Activated naive CD4-positive, alpha-beta T cell treated with anti-CD3 and anti-CD28 coated beads, Interleukin-2, amount 10 ng/mL, durations not matched to agents 7 days and 5 days (primary cell): ENCODE measurements at regions not wholly inside any gene's neighbourhood (a gene's known extent, or its start where the extent isn't known, plus 50 kb on each side); places are given as distances from the start of the nearest gene placed in this dataset.
"Not testable (repeated sequence)": the region's sequence is repeated elsewhere in the genome, so short reads cannot be mapped to it uniquely, and the experiment has no call there.

ENCODE experiments used
- CTCF ChIA-PET: fragments of 350-600 bp; sonication (Branson Sonifier 250); formaldehyde crosslinking; loops from one replicate; lab custom pipeline; 2021; ENCODE audit warnings: antibody characterized with exemption; lab: Charles Lee
- DNase-seq: peaks from one replicate; pipeline ENCODE4 v3.0.0-alpha.2; 2020
- H3K27ac Mint-ChIP-seq: one replicate; pipeline ENCODE4 v1.8.0; 2021; ENCODE audit warnings: mild to moderate bottlenecking, moderate library complexity, mixed read lengths
- H3K27me3 Mint-ChIP-seq: one replicate; pipeline ENCODE4 v1.8.0; 2021; ENCODE audit warnings: mild to moderate bottlenecking, mixed read lengths
- H3K36me3 Mint-ChIP-seq: one replicate; pipeline ENCODE4 v1.8.0; 2021; ENCODE audit warnings: mixed read lengths
- H3K4me1 Mint-ChIP-seq: one replicate; pipeline ENCODE4 v1.8.0; 2021; ENCODE audit warnings: mixed read lengths
- H3K4me3 Mint-ChIP-seq: one replicate; pipeline ENCODE4 v1.8.0; 2021; ENCODE audit warnings: mild to moderate bottlenecking, moderate library complexity, mixed read lengths
- H3K9me3 Mint-ChIP-seq: one replicate; pipeline ENCODE4 v1.8.0; 2021; ENCODE audit warnings: mixed read lengths

DNA sequence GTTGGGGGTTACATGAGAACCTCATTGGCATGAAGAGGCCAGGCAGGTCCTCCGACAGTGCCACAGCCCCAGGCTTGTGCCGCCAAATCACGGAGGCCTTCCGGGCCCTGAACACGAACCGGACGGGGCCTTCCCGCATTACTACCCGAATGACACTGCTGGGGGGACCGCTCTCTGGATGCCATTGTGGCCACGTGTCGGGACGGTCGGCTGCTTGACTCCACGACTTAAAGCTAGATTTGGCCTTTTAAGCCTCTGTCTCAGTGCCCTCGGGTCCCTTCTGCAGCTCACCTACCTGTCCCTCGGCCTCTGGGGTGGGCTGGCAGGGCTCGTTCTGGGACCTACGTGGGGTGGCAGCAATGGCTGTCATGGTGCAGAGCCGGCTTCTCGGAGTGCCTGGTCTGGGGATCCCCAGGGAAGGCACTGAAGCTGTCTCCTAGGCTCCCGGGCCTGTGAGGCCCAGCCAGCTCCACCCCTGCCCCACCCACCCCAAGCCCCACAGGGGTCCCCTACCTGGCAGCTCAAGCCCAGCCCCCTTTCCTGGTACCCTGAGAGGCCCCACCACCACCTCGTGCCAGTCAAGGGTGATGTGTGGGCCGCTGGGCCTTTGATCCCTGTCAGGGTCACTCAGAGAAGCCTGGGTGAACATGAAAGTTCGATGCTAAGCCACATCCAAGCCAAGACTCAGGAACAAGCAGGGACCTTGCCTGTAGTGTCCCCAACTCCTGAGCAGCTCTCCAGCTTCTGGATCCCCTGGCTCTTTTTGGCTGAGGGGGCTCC is 245.8 kb upstream of the SGCG start:
- H3K36me3 Mint-ChIP-seq, result no peaks in the 10 kb centered on the region
- H3K4me1 Mint-ChIP-seq, result no peaks in the 10 kb centered on the region
- CTCF ChIA-PET, result no interaction called here
- H3K9me3 Mint-ChIP-seq, result no peaks in the 10 kb centered on the region
- no peak overlapping the region for H3K27ac Mint-ChIP-seq
- H3K4me3 Mint-ChIP-seq, result no peak overlapping the region
- no peak for DNase-seq
- H3K27me3 Mint-ChIP-seq, result no peaks in the 10 kb centered on the region

DNA sequence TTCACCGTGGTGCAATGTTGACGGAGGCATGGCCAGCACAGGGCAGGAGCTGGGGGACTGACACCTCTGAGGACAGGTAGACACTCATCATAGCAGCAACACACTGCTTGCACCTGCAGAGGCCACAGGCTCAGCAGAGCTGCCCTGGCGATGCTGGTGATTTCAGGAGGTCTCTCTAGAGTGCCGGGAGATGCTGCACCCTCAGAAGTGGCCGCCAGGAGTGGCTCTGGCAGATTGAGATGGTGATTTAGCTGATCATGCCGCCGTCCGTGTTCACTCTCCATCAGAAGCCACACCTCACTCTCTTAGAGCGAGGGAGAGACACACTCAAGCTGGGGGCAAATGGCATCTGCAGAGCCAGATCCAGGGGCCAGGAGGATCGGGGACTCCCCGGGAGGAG is 244.6 kb upstream of the SGCG start:
- CTCF ChIA-PET, result no interaction called here
- Mint-ChIP-seq H3K4me3 (no peak overlapping the region), H3K36me3 (no peaks in the 10 kb centered on the region), H3K27ac (no peak overlapping the region), H3K9me3 (no peaks in the 10 kb centered on the region), H3K4me1 (no peaks in the 10 kb centered on the region), H3K27me3 (no peaks in the 10 kb centered on the region)
- DNase-seq, result no peak

DNA sequence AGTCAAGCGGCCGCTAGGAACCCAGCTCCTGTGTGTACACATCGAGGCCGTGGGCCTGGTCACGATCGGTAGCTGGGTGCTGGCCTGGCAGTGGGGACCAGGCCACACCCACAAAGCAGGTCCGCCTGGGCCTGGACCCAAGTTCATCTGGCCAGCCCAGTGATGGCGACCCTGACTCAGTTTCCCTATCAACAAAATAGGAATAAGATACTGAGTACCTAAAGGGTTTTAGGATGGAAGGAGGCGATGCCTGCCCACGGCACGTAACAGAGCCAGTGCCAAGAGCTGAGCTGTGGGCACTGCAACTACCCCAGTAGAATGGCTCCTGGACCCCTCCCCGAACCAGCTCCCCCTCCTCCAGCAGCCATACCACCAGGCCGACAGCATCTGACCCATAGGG is 243.5 kb upstream of the SGCG start:
- H3K9me3 Mint-ChIP-seq, result no peaks in the 10 kb centered on the region
- no peaks in the 10 kb centered on the region for H3K4me1 Mint-ChIP-seq
- CTCF ChIA-PET, result no interaction called here
- H3K27ac Mint-ChIP-seq, result no peak overlapping the region
- no peaks in the 10 kb centered on the region for H3K27me3 Mint-ChIP-seq
- DNase-seq, result no peak
- no peak overlapping the region for H3K4me3 Mint-ChIP-seq
- H3K36me3 Mint-ChIP-seq, result no peaks in the 10 kb centered on the region

DNA sequence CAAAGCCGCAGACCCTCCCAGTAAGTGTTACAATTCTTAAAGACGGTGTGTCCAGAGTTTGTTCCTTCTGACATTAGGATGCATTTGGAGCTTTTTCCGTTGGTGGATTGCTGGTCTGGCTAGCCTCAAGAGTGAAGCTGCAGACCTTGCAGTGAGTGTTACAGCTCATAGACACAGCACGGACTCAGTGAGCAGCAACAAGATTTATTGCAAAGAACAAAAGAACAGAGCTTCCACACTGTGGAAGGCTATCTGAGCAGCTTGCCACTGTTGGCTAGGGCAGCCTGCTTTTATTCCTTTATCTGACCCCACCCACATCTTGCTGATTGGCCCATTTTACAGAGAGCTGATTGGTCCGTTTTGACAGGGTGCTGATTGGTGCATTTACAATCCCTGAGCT is 242.8 kb upstream of the SGCG start:
- H3K27ac Mint-ChIP-seq, result no peak overlapping the region
- H3K36me3 Mint-ChIP-seq, result no peaks in the 10 kb centered on the region
- no peaks in the 10 kb centered on the region for H3K27me3 Mint-ChIP-seq
- no peaks in the 10 kb centered on the region for H3K9me3 Mint-ChIP-seq
- DNase-seq, result no peak
- H3K4me1 Mint-ChIP-seq, result no peaks in the 10 kb centered on the region
- H3K4me3 Mint-ChIP-seq, result no peak overlapping the region
- CTCF ChIA-PET, result no interaction called here

DNA sequence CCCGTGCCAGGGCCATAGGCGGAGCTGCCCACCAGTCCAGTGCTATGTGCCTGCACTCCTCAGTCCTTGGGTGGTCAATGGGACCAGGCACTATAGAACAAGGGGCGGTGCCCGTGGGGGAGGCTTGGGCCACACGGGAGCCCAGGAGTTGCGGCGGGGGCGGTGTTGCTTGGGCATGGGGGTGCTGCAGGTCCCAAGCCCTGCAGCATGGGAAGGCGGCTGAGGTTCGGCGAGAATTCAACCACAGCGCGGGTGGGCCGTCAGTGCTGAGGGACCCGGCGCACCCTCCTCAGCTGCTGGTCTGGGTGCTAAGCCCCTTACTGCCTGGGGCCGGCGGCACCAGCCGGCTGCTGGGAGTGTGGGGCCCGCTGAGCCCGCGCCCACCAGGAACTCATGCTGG is 242.2 kb upstream of the SGCG start:
- Mint-ChIP-seq H3K4me1 (no peaks in the 10 kb centered on the region), H3K27ac (no peak overlapping the region), H3K9me3 (no peaks in the 10 kb centered on the region), H3K36me3 (no peaks in the 10 kb centered on the region), H3K27me3 (no peaks in the 10 kb centered on the region), H3K4me3 (no peak overlapping the region)
- CTCF ChIA-PET, result no interaction called here
- DNase-seq, result no peak

DNA sequence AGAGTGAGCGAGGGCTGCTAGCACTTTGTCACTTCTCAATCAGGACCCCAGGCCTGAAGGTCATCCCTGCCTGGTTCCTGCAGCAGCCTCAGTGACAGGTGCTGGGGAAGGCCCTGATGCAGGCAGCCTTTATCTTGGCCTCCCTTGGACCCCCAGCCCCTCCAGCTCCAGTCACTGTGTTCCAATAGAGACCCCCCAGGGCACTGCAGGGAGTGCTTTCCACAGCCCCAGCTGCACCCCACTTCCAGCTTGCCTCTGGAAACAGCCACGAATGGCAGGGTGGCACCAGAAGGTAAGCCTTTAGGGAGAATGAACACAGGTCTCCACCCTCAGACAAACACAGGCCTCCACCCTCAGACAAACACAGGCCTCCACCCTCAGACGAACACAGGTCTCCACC is 241.6 kb upstream of the SGCG start:
- H3K4me1 Mint-ChIP-seq, result no peaks in the 10 kb centered on the region
- H3K36me3 Mint-ChIP-seq, result no peaks in the 10 kb centered on the region

DNA sequence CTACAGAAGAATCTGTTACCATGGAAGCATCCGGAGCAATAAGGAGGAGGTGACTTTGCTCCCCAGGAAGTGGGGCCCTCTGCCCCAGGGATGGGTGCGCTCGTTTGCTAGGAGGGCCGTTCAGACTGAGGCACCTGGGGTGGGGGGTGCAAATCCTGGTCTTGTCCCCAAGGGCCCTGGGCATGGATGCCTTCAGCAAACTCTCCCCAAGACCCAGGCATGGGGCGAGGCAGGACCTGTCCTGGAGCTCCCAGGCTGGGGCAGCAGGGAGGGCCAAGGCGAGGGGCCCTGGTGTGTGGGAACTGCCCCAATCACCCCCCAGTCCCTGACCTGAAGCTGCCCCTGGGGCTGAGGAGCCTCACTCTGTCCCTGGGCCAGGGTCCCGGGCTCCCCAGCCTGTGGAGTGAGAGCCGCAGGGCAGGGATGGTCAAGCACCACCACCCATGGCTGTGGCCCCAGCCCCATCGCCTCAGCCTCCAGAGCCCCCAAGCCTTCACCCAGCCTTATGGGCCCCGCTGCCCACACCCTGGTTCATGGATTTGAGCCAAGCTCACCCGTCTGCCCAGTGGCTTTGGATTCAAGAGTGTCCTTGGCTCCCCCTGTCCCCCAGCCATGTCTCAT is 240.6 kb upstream of the SGCG start:
- Mint-ChIP-seq H3K4me1 (no peaks in the 10 kb centered on the region), H3K27ac (no peak overlapping the region), H3K9me3 (no peaks in the 10 kb centered on the region), H3K36me3 (no peaks in the 10 kb centered on the region), H3K27me3 (no peaks in the 10 kb centered on the region), H3K4me3 (no peak overlapping the region)
- CTCF ChIA-PET, result no interaction called here
- DNase-seq, result no peak

More for the DNA sequence above, 241.6 kb upstream of the SGCG start:
- H3K27ac Mint-ChIP-seq, result no peak overlapping the region
- no peak for DNase-seq
- no peak overlapping the region for H3K4me3 Mint-ChIP-seq
- H3K27me3 Mint-ChIP-seq, result no peaks in the 10 kb centered on the region
- no peaks in the 10 kb centered on the region for H3K9me3 Mint-ChIP-seq
- CTCF ChIA-PET, result no interaction called here

DNA sequence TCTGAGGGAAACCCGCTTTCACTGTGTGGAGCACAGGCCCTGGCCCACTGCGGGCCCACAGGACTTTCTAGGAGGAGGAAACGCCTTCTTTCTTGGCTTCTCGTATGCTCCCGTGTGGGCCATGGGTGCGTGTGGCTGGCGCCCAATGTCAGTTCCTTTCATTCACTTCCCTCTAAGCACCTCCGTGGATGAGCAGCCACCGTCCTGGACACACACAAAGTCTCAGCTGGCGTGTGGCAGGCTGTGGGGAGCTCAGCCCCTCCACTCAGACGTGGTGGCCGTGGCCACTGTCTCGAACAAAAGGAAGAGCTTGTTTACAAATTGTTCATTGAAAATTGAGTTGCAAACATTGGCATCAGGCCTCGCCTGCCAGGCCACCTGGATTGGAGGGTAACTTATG is 240.0 kb upstream of the SGCG start:
- Mint-ChIP-seq H3K4me1 (no peaks in the 10 kb centered on the region), H3K27ac (no peak overlapping the region), H3K4me3 (no peak overlapping the region), H3K36me3 (no peaks in the 10 kb centered on the region), H3K9me3 (no peaks in the 10 kb centered on the region), H3K27me3 (no peaks in the 10 kb centered on the region)
- no peak for DNase-seq
- CTCF ChIA-PET, result no interaction called here

DNA sequence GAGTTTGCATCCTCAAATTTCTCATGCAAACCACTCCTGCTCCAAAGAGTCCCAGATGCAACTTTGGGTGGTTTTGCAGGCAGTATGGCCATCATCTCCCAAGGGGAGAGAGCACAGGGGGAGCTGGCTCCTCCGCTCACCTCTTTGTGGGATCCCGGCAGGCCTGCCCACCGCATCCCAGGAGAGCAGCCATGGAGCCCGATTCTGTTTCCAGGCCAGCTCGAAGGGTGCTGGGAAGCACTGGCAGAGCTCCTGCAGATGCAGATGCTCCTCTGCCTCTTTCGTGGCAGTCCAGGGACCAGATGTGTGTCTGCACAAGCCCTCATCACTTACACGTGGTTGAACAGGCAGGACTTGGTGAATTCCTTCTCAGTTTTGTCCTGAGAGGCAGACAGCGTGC is 239.3 kb upstream of the SGCG start:
- H3K27me3 Mint-ChIP-seq, H3K36me3 Mint-ChIP-seq, H3K9me3 Mint-ChIP-seq, H3K4me3 Mint-ChIP-seq, DNase-seq, H3K4me1 Mint-ChIP-seq, H3K27ac Mint-ChIP-seq, CTCF ChIA-PET: not testable (repeated sequence)

DNA sequence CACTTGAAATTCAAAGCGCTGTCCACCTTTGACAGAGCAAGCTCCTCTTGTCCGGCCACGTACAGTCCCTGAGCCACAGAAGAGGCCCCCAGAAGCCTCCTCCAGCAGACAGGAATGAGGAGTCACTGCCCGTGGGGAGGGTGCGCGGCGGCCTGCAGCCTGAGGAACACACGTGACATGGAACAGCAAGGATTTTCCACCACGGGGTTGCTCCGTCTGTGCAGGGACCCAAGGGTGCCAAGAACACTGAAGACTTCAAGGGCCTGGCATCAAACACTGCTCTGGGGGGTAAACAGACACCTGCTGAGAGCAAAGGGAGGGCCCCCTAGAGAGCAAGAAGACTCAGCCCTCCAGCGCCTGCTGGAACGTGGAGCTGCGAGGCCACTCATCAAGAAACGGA is 237.9 kb upstream of the SGCG start:
- CTCF ChIA-PET, H3K27me3 Mint-ChIP-seq, H3K4me1 Mint-ChIP-seq, DNase-seq, H3K36me3 Mint-ChIP-seq, H3K27ac Mint-ChIP-seq, H3K9me3 Mint-ChIP-seq, H3K4me3 Mint-ChIP-seq: not testable (repeated sequence)

DNA sequence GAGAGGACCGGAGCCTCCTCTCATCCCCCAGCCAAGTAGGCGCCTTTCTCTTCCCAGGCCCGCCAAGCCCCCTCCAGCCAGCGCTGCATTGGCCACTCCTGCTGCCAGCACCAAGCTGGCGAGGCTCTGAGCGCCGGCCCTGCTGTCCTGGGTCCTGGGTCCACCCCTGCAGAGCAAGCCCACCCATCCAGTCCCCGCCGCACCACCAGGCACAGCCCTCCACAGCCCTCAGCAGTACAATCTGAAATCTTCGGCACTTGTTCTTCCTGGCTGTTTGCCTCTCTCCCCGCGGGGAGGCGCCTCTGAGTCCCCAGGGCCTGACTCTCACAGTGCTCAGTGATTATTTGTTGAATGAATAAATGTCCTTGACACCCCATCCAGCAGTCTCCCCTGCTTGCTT is 236.4 kb upstream of the SGCG start:
- H3K4me1 Mint-ChIP-seq, result no peaks in the 10 kb centered on the region
- DNase-seq, result no peak
- H3K27me3 Mint-ChIP-seq, result no peaks in the 10 kb centered on the region
- no peak overlapping the region for H3K27ac Mint-ChIP-seq
- H3K4me3 Mint-ChIP-seq, result no peak overlapping the region
- H3K36me3 Mint-ChIP-seq, result no peaks in the 10 kb centered on the region
- peaks cover 2% of the 10 kb centered on the region for H3K9me3 Mint-ChIP-seq
- CTCF ChIA-PET, result no interaction called here

DNA sequence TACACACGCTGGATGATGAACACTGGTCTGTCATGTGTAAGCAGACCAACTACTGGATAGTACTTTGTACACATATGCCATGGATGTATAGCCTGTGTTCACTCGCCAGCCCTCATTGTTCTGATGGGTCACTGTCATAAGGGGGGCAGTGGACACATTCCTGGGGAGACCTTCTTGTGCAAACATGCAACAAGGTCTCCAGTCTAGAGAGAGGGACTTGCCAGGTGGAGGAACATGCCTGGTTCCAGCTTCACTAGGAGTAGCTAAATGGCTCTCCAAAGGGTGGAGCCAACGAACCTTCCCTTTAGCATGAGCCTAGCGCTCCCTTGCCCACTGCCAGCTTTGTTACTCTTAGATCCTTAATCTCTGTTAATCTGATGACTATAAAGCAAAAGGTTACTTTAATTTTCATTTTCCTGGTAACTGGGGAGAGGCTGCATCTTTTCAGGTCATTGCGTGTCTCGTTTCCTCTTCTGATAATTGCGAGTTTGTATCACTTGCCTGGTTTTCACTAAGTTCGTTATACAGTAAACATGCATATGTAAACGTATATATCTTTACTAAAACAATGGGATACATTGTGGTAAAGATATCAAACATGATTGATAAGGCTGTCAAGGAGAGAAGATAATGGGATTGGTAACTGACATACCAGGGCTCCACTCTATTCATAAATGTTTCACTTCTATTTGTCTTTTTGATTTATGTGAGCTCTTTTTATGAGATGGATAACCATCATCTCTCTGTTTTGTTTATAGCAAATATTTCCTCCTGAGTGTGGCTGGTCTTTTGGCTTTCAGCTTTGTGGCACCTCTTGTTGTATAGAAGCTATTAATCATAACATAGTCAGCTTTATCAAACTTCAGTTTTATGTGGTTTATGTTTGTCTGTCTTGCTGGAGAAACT is 235.2 kb upstream of the SGCG start:
- no peak overlapping the region for H3K27ac Mint-ChIP-seq
- H3K36me3 Mint-ChIP-seq, result no peaks in the 10 kb centered on the region
- DNase-seq, result no peak
- H3K27me3 Mint-ChIP-seq, result no peaks in the 10 kb centered on the region
- no peak overlapping the region for H3K4me3 Mint-ChIP-seq
- CTCF ChIA-PET, result no interaction called here
- H3K4me1 Mint-ChIP-seq, result no peaks in the 10 kb centered on the region
- peaks cover 2% of the 10 kb centered on the region for H3K9me3 Mint-ChIP-seq

DNA sequence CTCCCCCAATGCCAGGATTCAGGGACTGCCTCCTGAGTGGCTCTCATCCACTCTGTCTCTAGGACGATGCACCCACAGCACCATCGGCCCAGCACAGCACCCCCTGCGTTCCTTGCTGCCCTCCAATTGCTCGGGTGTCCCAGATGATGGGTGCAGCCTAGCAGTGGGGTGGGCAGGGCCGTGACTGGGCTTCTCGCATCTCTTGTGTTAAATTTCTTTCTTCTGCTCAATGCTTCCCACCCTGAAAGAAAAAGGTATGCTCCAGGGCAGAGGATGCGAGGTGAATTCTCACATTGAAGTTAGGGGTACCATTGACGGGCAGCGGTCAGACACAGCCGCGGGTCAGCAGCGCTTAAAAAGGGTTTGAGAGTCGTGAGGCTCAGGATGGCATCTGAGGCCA is 232.4 kb upstream of the SGCG start:
- no peaks in the 10 kb centered on the region for H3K4me1 Mint-ChIP-seq
- no peak for DNase-seq
- H3K9me3 Mint-ChIP-seq, result peaks cover 2% of the 10 kb centered on the region
- no peaks in the 10 kb centered on the region for H3K36me3 Mint-ChIP-seq
- CTCF ChIA-PET, result no interaction called here
- H3K4me3 Mint-ChIP-seq, result no peak overlapping the region
- H3K27me3 Mint-ChIP-seq, result no peaks in the 10 kb centered on the region
- no peak overlapping the region for H3K27ac Mint-ChIP-seq

DNA sequence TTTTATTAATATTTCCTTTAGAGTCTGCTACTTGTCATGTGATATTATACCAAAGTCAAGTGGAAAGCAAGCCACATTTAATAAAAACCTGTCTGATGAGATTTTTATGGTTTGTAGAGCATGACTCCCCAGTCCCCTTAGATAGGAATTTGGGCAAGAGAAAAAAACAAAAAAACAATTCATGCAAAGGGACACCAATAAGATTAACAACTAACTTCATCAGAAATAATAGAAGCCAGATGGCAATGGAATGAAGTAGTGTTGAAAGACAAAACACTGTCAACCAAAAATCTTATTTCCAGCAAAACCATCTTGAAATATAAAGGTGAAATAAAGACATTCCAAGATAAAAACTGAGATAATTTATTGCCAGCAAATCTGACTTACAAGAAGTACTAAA is 228.8 kb upstream of the SGCG start:
- CTCF ChIA-PET, H3K27ac Mint-ChIP-seq, H3K4me1 Mint-ChIP-seq, H3K9me3 Mint-ChIP-seq, DNase-seq, H3K4me3 Mint-ChIP-seq, H3K27me3 Mint-ChIP-seq, H3K36me3 Mint-ChIP-seq: not testable (repeated sequence)

DNA sequence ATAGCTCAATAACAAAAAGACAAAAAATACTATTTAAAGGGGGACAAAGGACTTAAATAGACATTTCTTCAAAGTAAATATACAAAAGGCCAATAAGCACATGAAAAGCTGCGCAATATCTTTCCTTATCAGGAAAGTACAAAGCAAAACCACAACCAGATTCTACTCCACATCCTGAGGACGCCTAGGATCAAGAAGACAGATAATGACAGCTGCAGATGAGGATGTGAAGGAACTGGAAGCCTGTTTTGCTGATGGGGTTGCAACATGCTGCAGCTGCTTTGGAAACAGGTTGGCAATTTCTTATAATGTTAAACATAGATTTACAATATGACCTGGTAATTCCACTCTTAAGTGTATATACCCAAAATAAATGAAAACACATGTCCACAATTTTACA is 225.6 kb upstream of the SGCG start:
- H3K27ac Mint-ChIP-seq, H3K4me3 Mint-ChIP-seq, DNase-seq, CTCF ChIA-PET, H3K9me3 Mint-ChIP-seq, H3K4me1 Mint-ChIP-seq, H3K36me3 Mint-ChIP-seq, H3K27me3 Mint-ChIP-seq: not testable (repeated sequence)
